ENCODE measurements at regions not wholly inside any gene's neighbourhood (a gene's known extent, or its start where the extent isn't known, plus 50 kb on each side); places are given as distances from the start of the nearest gene placed in this dataset.

GRCh38 chr13:86788616-86789015, 882.6 kb upstream of the SLITRK5 start:
- no peak for TF ChIP-seq POLR2AphosphoS5 (IDR thresholded peaks at IDR 0.05)
- no peak for TF ChIP-seq CTCF (IDR thresholded peaks at IDR 0.05)
- no peak for TF ChIP-seq POLR2A (IDR thresholded peaks at IDR 0.05)
- no peak for TF ChIP-seq EP300 (IDR thresholded peaks at IDR 0.05; ENCODE audit: low read depth)

Data from transverse colon (tissue), 4 donors.